ENCODE measurements at regions not wholly inside any gene's neighbourhood (a gene's known extent, or its start where the extent isn't known, plus 50 kb on each side); places are given as distances from the start of the nearest gene placed in this dataset.

DNA sequence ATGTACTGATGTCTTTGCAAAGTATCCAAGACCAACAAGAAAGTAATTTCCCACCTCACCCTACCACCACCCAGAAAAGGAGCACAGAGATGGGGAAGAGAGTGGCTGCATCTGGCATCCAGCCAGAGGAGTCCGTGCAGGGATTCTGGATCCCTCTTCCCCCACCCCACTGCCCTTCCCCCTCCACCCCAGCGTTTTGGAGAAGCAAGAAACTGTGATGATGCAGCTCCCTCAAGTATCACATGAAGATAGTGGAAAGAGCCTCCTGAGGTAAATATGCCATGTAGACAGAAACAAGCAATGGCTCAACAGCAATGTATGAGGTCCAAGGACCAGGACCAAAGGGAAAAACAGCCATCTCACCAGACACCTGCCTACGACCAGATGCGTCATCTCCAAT lies 153.8 kb downstream of the DEPDC1B start:
- TF ChIP-seq POLR2A (IDR thresholded peaks at IDR 0.05) (no peak), POLR2AphosphoS5 (IDR thresholded peaks at IDR 0.05) (no peak), EP300 (IDR thresholded peaks at IDR 0.05) (no peak)
- TF ChIP-seq, protein P1, sequence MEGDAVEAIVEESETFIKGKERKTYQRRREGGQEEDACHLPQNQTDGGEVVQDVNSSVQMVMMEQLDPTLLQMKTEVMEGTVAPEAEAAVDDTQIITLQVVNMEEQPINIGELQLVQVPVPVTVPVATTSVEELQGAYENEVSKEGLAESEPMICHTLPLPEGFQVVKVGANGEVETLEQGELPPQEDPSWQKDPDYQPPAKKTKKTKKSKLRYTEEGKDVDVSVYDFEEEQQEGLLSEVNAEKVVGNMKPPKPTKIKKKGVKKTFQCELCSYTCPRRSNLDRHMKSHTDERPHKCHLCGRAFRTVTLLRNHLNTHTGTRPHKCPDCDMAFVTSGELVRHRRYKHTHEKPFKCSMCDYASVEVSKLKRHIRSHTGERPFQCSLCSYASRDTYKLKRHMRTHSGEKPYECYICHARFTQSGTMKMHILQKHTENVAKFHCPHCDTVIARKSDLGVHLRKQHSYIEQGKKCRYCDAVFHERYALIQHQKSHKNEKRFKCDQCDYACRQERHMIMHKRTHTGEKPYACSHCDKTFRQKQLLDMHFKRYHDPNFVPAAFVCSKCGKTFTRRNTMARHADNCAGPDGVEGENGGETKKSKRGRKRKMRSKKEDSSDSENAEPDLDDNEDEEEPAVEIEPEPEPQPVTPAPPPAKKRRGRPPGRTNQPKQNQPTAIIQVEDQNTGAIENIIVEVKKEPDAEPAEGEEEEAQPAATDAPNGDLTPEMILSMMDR (IDR thresholded peaks at IDR 0.05), result no peak
- Histone ChIP-seq H3K4me3 (no peak overlapping the region), H3K9me3 (no peaks in the 10 kb centered on the region), H3K27ac (peak overlapping the region in 1 of 5 donors; percentile 21), H3K4me1 (peaks cover 0 to 26% (median 8%) of the 10 kb centered on the region in 4 donors), H3K27me3 (no peaks in the 10 kb centered on the region), H3K36me3 (no peaks in the 10 kb centered on the region)
- WGBS, 5 donors, result 58 to 70% (median 63%) methylated on average over 4 of the region's 4 CpGs
- no peak for DNase-seq
- intact Hi-C loops (cut with DNase I; ENCODE audit: low total_unique reads), result no loop called here

DNA sequence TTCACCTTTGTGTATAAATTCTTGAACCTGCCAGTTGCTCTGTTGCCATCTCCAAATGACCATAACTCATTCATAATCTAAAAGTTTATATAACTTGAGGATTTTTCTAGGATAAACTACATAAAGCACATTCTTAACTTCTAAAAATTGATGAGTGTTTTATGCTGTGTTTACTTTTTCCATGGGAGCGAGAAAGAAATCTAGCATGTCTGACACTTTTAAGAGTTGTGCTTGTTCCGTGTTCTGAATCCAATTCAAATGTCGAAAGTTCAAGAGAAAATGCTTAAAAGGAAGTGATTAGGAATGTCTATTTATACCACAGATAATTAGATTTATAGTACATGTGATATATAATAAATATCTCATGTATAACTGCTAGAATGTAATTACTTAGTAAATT lies 154.4 kb downstream of the DEPDC1B start:
- TF ChIP-seq, protein P1 (IDR thresholded peaks at IDR 0.05), result no peak
- TF ChIP-seq POLR2A (IDR thresholded peaks at IDR 0.05), result no peak
- TF ChIP-seq POLR2AphosphoS5 (IDR thresholded peaks at IDR 0.05), result no peak
- TF ChIP-seq EP300 (IDR thresholded peaks at IDR 0.05), result no peak
- H3K27me3 ChIP-seq, result no peaks in the 10 kb centered on the region
- H3K4me3 ChIP-seq, result no peak overlapping the region
- no peaks in the 10 kb centered on the region for H3K9me3 ChIP-seq
- no peak for DNase-seq
- H3K27ac ChIP-seq, result no peak overlapping the region
- H3K36me3 ChIP-seq, result no peaks in the 10 kb centered on the region
- intact Hi-C loops (cut with DNase I; ENCODE audit: low total_unique reads), result no loop called here
- peaks cover 0 to 31% (median 8%) of the 10 kb centered on the region in 4 donors for H3K4me1 ChIP-seq
- 43 to 65% (median 46%) methylated on average over 3 of the region's 3 CpGs for WGBS, 5 donors

DNA sequence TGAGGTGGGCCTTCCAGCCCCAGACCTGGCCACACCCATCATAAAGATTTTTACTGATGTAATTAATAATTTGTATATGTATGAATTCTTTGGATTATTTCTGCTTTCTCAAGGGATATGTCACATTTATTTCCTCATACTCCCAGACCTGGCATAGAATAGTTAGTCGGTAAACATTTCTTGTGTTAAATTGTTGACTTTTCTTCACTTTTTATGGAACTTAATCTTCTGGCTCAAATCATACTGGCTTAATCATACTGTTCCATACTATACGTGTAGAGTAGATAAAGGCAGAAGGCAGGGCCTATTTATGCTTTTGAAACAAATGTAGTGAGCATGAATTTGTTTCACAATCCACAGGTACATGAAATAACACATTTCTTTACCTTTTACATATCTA lies 155.8 kb downstream of the DEPDC1B start:
- Histone ChIP-seq H3K27me3 (no peaks in the 10 kb centered on the region), H3K36me3 (no peaks in the 10 kb centered on the region), H3K4me3 (no peak overlapping the region), H3K4me1 (peaks cover 0 to 44% (median 14%) of the 10 kb centered on the region in 4 donors), H3K9me3 (no peaks in the 10 kb centered on the region), H3K27ac (peak overlapping the region in 1 of 5 donors; percentile 17)
- no peak for DNase-seq
- TF ChIP-seq POLR2AphosphoS5 (IDR thresholded peaks at IDR 0.05), result no peak
- no peak for TF ChIP-seq EP300 (IDR thresholded peaks at IDR 0.05)
- TF ChIP-seq POLR2A (IDR thresholded peaks at IDR 0.05), result no peak
- TF ChIP-seq, protein P1 (IDR thresholded peaks at IDR 0.05), result no peak
- whole genome bisulfite sequencing, 5 donors, result 33 to 58% (median 44%) methylated on average over 2 of the region's 2 CpGs
- intact Hi-C loops (cut with DNase I; ENCODE audit: low total_unique reads), result no loop called here

DNA sequence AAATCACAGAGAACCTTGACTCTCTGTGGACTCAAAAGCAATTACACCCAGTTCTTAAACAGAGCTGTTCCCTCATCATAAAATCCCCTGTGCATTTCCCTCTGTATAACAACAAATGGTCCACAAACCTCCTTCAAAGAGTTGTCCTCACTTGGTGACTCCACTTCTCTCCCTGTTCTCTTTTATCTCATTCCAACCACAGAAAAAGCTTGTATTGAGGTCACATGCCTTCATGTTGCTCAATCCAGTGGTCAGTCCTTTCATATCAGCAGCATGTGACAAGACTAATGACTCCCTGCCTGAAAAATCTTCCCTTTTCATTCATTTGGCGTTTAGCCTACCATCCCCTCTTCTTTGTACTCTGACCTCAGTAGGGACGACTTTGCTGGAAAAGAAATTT lies 158.0 kb downstream of the DEPDC1B start:
- WGBS, 5 donors, result 48 to 61% (median 56%) methylated on average over 2 of the region's 2 CpGs
- no peak for DNase-seq

More for the DNA sequence above, 158.0 kb downstream of the DEPDC1B start:
- no peaks in the 10 kb centered on the region for H3K9me3 ChIP-seq
- no peak overlapping the region for H3K27ac ChIP-seq
- peaks cover 0 to 45% (median 16%) of the 10 kb centered on the region in 4 donors for H3K4me1 ChIP-seq
- H3K4me3 ChIP-seq, result no peak overlapping the region
- no peaks in the 10 kb centered on the region for H3K36me3 ChIP-seq
- intact Hi-C loops (cut with DNase I; ENCODE audit: low total_unique reads), result no loop called here
- no peaks in the 10 kb centered on the region for H3K27me3 ChIP-seq
- TF ChIP-seq, protein P1 (IDR thresholded peaks at IDR 0.05), result no peak
- TF ChIP-seq EP300 (IDR thresholded peaks at IDR 0.05) (no peak), POLR2AphosphoS5 (IDR thresholded peaks at IDR 0.05) (no peak), POLR2A (IDR thresholded peaks at IDR 0.05) (no peak)
